ENCODE measurements at regions not wholly inside any gene's neighbourhood (a gene's known extent, or its start where the extent isn't known, plus 50 kb on each side); places are given as distances from the start of the nearest gene placed in this dataset.

- CTCF ChIA-PET, result interaction anchor here (0.6 kb wide), 1 partner anchor 804 kb away, joined by 4 read pairs; no protein-coding TSS in a partner anchor
- Mint-ChIP-seq H3K27me3 (ENCODE audit: unreplicated experiment) (no peaks in the 10 kb centered on the region), H3K36me3 (ENCODE audit: insufficient read depth, unreplicated experiment) (no peaks in the 10 kb centered on the region), H3K27ac (ENCODE audit: unreplicated experiment) (no peak overlapping the region), H3K4me1 (ENCODE audit: low read depth, unreplicated experiment) (no peaks in the 10 kb centered on the region), H3K9me3 (ENCODE audit: low read depth, unreplicated experiment) (no peaks in the 10 kb centered on the region), H3K4me3 (ENCODE audit: low read depth, unreplicated experiment) (no peak overlapping the region)
- TF ChIP-seq, protein P1, sequence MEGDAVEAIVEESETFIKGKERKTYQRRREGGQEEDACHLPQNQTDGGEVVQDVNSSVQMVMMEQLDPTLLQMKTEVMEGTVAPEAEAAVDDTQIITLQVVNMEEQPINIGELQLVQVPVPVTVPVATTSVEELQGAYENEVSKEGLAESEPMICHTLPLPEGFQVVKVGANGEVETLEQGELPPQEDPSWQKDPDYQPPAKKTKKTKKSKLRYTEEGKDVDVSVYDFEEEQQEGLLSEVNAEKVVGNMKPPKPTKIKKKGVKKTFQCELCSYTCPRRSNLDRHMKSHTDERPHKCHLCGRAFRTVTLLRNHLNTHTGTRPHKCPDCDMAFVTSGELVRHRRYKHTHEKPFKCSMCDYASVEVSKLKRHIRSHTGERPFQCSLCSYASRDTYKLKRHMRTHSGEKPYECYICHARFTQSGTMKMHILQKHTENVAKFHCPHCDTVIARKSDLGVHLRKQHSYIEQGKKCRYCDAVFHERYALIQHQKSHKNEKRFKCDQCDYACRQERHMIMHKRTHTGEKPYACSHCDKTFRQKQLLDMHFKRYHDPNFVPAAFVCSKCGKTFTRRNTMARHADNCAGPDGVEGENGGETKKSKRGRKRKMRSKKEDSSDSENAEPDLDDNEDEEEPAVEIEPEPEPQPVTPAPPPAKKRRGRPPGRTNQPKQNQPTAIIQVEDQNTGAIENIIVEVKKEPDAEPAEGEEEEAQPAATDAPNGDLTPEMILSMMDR (IDR thresholded peaks at IDR 0.05; ENCODE audit: unreplicated experiment), result no peak
- no TSS peak for BruUV-seq (replicated peaks)
- DNase-seq, result no peak
- intact Hi-C loops (cut with micrococcal nuclease; ENCODE audit: unreplicated experiment), result no loop called here
Observed at GRCh38 chr9:89246840-89247239, 64.2 kb upstream of the CKS2 start.

DNA sequence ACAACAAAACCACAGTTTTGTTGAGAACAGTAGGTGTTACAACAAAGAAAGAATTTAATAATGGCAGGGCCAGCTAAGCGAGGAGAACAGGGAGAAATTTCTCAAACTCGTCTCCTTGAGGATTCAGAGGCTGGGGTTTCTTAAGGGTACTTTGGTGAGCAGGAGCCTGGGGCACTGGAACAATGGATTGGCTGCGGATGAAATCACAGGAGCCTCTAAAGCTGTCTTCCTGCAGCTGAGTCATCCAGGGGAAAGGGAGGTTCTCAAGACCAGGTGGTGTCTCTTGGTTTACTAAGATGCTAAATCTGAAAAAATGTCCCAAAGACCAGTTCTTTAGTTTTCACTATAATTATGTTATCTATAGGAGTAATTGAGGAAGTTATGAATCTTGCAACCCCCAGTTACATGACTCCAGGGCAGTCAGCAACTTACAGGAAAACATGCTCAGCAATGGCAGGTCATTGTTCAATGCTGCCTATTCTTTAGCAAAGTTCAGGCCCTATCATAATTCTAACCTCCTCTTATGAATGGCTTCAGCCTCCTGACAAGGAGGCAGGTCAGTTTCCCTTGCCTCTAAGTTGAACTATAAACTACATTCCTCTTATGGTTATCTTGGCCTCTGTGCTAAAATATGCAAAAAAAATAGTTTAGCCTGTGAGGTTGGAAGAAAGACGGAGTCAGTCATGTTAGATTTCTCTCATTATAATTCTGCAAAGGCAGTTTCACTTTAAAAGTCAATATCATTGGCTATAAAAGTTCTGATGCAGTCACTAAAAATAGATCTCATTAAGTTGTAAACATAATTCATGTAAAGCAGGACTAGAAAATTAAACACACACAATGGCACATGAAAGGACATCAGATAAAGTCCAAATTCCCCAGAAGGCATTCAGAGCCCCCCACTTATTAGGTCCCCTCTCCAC is 63.3 kb upstream of the CKS2 start:
- H3K4me3 Mint-ChIP-seq (ENCODE audit: low read depth, unreplicated experiment), result no peak overlapping the region
- intact Hi-C loops (cut with micrococcal nuclease; ENCODE audit: unreplicated experiment), result no loop called here
- H3K27me3 Mint-ChIP-seq (ENCODE audit: unreplicated experiment), result no peaks in the 10 kb centered on the region
- H3K4me1 Mint-ChIP-seq (ENCODE audit: low read depth, unreplicated experiment), result no peaks in the 10 kb centered on the region
- no peak for DNase-seq
- TF ChIP-seq, protein P1 (IDR thresholded peaks at IDR 0.05; ENCODE audit: unreplicated experiment), result no peak
- H3K36me3 Mint-ChIP-seq (ENCODE audit: insufficient read depth, unreplicated experiment), result no peaks in the 10 kb centered on the region
- H3K9me3 Mint-ChIP-seq (ENCODE audit: low read depth, unreplicated experiment), result no peaks in the 10 kb centered on the region
- no TSS peak for BruUV-seq (replicated peaks)
- CTCF ChIA-PET, result interaction anchor here (0.6 kb wide), 1 partner anchor 805 kb away, joined by 4 read pairs; no protein-coding TSS in a partner anchor
- H3K27ac Mint-ChIP-seq (ENCODE audit: unreplicated experiment), result no peak overlapping the region

GRCh38 chr9:89249001-89249400 is 62.0 kb upstream of the CKS2 start:
- BruUV-seq (replicated peaks), result no TSS peak
- CTCF ChIA-PET, result interaction anchor here (0.7 kb wide), 1 partner anchor 42 kb away, joined by 4 read pairs; no protein-coding TSS in a partner anchor
- intact Hi-C loops (cut with micrococcal nuclease; ENCODE audit: unreplicated experiment), result no loop called here

DNA sequence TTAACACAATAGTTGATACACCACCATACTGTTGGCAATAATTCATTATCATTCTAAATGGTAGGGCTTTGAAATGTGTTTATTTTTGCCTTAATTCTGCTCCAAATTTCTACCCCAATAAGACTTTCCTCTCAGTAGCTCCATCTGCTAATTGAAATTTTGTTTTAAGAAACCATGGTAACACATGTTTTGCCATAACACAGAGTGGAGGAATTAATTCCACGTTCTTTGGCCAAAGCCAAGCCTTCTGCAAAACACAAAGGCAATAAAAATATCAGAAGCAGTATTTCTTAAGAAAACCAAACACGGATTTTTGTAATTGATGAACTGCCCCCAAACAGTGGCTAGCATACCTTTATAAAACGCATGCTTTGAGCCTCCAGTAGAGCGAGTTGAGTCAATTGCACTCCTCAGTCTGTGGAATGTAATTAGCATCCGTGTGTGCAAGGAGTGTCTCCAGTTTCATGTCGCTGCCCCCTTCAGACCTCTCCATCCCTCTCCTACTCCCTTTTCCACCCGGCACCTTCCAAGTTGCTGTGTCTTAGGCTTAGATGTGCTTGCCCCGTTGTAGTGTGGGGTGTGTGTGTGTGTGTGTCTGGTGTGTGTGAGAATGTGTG is 58.2 kb upstream of the CKS2 start:
- H3K36me3 Mint-ChIP-seq (ENCODE audit: insufficient read depth, unreplicated experiment), result no peaks in the 10 kb centered on the region
- BruUV-seq (replicated peaks), result no TSS peak
- H3K27me3 Mint-ChIP-seq (ENCODE audit: unreplicated experiment), result no peaks in the 10 kb centered on the region
- H3K27ac Mint-ChIP-seq (ENCODE audit: unreplicated experiment), result no peak overlapping the region
- TF ChIP-seq, protein P1 (IDR thresholded peaks at IDR 0.05; ENCODE audit: unreplicated experiment), result no peak
- CTCF ChIA-PET, result no interaction called here
- no peaks in the 10 kb centered on the region for H3K9me3 Mint-ChIP-seq (ENCODE audit: low read depth, unreplicated experiment)
- DNase-seq, result no peak
- H3K4me3 Mint-ChIP-seq (ENCODE audit: low read depth, unreplicated experiment), result no peak overlapping the region
- no peaks in the 10 kb centered on the region for H3K4me1 Mint-ChIP-seq (ENCODE audit: low read depth, unreplicated experiment)
- intact Hi-C loops (cut with micrococcal nuclease; ENCODE audit: unreplicated experiment), result no loop called here

More at GRCh38 chr9:89249001-89249400, 62.0 kb upstream of the CKS2 start:
- TF ChIP-seq, protein P1 (IDR thresholded peaks at IDR 0.05; ENCODE audit: unreplicated experiment), result no peak
- no peak overlapping the region for H3K27ac Mint-ChIP-seq (ENCODE audit: unreplicated experiment)
- H3K4me3 Mint-ChIP-seq (ENCODE audit: low read depth, unreplicated experiment), result no peak overlapping the region
- no peak for DNase-seq
- H3K27me3 Mint-ChIP-seq (ENCODE audit: unreplicated experiment), result no peaks in the 10 kb centered on the region
- H3K36me3 Mint-ChIP-seq (ENCODE audit: insufficient read depth, unreplicated experiment), result no peaks in the 10 kb centered on the region
- H3K9me3 Mint-ChIP-seq (ENCODE audit: low read depth, unreplicated experiment), result no peaks in the 10 kb centered on the region
- H3K4me1 Mint-ChIP-seq (ENCODE audit: low read depth, unreplicated experiment), result no peaks in the 10 kb centered on the region

Measured in Calu3 (cell line).